Adrenal gland (tissue), 5 donors: ENCODE measurements at regions not wholly inside any gene's neighbourhood (a gene's known extent, or its start where the extent isn't known, plus 50 kb on each side); places are given as distances from the start of the nearest gene placed in this dataset.

ENCODE experiments used
- CTCF ChIP-seq, 6 experiments: fragments of 450-650 bp in 4 of 6; fragments of 200-600 bp in 2 of 6; sonication (generic) in 1 of 6; IDR thresholded peaks; 1 replicate in 5 of 6; 2 replicates in 1 of 6; pipeline versions ENCODE4 v1.5.1 to v1.8.0; 2016 to 2021; ENCODE audit warnings: antibody characterized with exemption in 6 of 6, mild to moderate bottlenecking in 2 of 6, moderate library complexity in 1 of 6
- POLR2A ChIP-seq, 2 donors: fragments of 450-650 bp; IDR thresholded peaks; one replicate each; pipeline ENCODE4 v1.6.1; 2017; ENCODE audit warnings: antibody characterized with exemption in 2 of 2, mild to moderate bottlenecking in 2 of 2, moderate library complexity in 1 of 2
- donor health status: DM: no; HTN: no; CAD: no.

GRCh38 chr12:97209997-97210396 is 252.6 kb upstream of the RMST start:
- TF ChIP-seq CTCF (IDR thresholded peaks at IDR 0.05): no peak
- TF ChIP-seq POLR2A (IDR thresholded peaks at IDR 0.05): no peak
